ENCODE measurements at regions not wholly inside any gene's neighbourhood (a gene's known extent, or its start where the extent isn't known, plus 50 kb on each side); places are given as distances from the start of the nearest gene placed in this dataset.

GRCh38 chr5:1641560-1642166 lies 117.9 kb upstream of the LPCAT1 start:
- peak in 2 of 3 donors; percentile 54 to 65 for TF ChIP-seq CTCF (IDR thresholded peaks at IDR 0.05)
- no peak for TF ChIP-seq POLR2A (IDR thresholded peaks at IDR 0.05)
